ENCODE measurements at regions not wholly inside any gene's neighbourhood (a gene's known extent, or its start where the extent isn't known, plus 50 kb on each side); places are given as distances from the start of the nearest gene placed in this dataset.
A peak's percentile ranks its signal among the peaks of the same experiment; 100 is the strongest.

DNA sequence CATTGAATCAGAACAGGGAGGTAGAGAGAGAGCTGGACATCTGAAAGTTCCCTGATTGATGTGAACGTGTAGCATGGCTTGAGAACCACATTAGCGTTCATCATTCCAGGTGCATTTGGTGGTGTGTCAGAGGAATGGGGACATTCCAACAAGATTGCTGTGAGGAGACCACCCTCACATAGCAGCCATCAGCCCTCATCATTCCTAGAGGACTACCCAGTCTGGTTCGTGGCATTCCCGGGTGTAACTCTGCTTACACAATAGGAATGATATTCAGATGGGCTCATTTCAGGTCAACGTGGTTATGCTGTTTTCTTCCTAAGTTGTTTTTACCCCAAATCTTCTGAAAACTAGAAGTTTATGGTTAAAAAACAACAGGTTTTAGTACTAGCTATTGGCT is 62.2 kb upstream of the KLHL31 start:
- peaks cover 6% of the 10 kb centered on the region for H3K36me3 Mint-ChIP-seq (ENCODE audit: insufficient read depth, unreplicated experiment)
- no peak overlapping the region for H3K27ac Mint-ChIP-seq (ENCODE audit: unreplicated experiment)
- TF ChIP-seq, protein P1, sequence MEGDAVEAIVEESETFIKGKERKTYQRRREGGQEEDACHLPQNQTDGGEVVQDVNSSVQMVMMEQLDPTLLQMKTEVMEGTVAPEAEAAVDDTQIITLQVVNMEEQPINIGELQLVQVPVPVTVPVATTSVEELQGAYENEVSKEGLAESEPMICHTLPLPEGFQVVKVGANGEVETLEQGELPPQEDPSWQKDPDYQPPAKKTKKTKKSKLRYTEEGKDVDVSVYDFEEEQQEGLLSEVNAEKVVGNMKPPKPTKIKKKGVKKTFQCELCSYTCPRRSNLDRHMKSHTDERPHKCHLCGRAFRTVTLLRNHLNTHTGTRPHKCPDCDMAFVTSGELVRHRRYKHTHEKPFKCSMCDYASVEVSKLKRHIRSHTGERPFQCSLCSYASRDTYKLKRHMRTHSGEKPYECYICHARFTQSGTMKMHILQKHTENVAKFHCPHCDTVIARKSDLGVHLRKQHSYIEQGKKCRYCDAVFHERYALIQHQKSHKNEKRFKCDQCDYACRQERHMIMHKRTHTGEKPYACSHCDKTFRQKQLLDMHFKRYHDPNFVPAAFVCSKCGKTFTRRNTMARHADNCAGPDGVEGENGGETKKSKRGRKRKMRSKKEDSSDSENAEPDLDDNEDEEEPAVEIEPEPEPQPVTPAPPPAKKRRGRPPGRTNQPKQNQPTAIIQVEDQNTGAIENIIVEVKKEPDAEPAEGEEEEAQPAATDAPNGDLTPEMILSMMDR (IDR thresholded peaks at IDR 0.05; ENCODE audit: unreplicated experiment) = no peak
- H3K4me1 Mint-ChIP-seq (ENCODE audit: low read depth, unreplicated experiment) = peaks cover 44% of the 10 kb centered on the region
- no peaks in the 10 kb centered on the region for H3K27me3 Mint-ChIP-seq (ENCODE audit: unreplicated experiment)
- CTCF ChIA-PET = interaction anchor here (0.6 to 2.8 kb wide), 14 partner anchors 9 to 235 kb away, joined by 3 to 30 read pairs (median 4); partner anchors contain the start of gene LRRC1
- H3K4me3 Mint-ChIP-seq (ENCODE audit: low read depth, unreplicated experiment) = no peak overlapping the region
- DNase-seq = no peak
- H3K9me3 Mint-ChIP-seq (ENCODE audit: low read depth, unreplicated experiment) = no peaks in the 10 kb centered on the region
- intact Hi-C loops (cut with micrococcal nuclease; ENCODE audit: unreplicated experiment) = loop anchor here (1.0 to 10.0 kb wide), 5 partner anchors 46 to 553 kb away; no protein-coding TSS in a partner anchor
- no TSS peak for BruUV-seq (replicated peaks)

DNA sequence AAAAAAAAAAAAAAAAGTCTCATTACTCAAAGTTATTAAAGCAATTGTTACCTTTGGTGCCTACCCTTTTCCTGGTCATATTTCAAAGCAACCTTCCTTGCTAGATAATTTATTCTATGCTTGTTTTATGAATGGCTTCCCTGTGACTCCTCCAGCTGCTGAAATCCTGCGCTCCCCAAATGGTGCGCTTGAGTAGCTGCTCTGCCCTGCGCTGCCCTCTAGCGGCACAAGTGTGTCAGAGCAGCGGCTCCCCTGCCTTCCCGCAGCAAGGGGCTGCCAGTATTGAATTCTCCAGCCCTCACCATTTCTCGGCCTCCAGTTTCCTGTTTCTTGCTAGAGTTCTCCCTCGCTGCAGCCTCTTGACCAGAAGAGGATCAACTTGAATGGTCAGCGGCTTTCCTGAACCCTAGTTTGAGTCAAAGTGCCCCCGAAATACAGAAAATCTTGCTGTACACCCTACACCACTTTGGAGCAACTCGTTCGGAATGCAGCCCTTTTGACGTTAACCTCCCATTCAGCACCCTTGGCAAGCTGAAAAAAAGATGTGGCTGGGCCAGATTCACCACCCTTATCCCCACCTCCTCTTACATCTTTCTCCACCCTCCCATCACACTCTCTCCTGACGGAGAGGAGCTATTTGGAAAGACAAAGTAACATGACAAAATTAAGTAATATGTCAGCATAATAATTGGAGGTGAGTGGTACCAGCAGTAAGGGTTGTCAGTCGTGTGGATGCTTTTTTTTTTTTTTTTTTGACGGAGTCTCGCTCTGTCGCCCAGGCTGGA is 60.4 kb upstream of the KLHL31 start:
- intact Hi-C loops (cut with micrococcal nuclease; ENCODE audit: unreplicated experiment) = loop anchor here (5.0 to 10.0 kb wide), 3 partner anchors 74 to 551 kb away; no protein-coding TSS in a partner anchor
- Mint-ChIP-seq H3K36me3 (ENCODE audit: insufficient read depth, unreplicated experiment) (peaks cover 6% of the 10 kb centered on the region), H3K9me3 (ENCODE audit: low read depth, unreplicated experiment) (no peaks in the 10 kb centered on the region), H3K4me3 (ENCODE audit: low read depth, unreplicated experiment) (peak overlapping the region; percentile 47), H3K4me1 (ENCODE audit: low read depth, unreplicated experiment) (peaks cover 38% of the 10 kb centered on the region), H3K27me3 (ENCODE audit: unreplicated experiment) (no peaks in the 10 kb centered on the region), H3K27ac (ENCODE audit: unreplicated experiment) (peak overlapping the region; percentile 54)
- no TSS peak for BruUV-seq (replicated peaks)
- DNase-seq = peak; percentile 83
- CTCF ChIA-PET = interaction anchor here (0.6 to 3.1 kb wide), 16 partner anchors 8 to 366 kb away, joined by 3 to 17 read pairs (median 3); no protein-coding TSS in a partner anchor
- TF ChIP-seq, protein P1 (IDR thresholded peaks at IDR 0.05; ENCODE audit: unreplicated experiment) = peak; percentile 92

DNA sequence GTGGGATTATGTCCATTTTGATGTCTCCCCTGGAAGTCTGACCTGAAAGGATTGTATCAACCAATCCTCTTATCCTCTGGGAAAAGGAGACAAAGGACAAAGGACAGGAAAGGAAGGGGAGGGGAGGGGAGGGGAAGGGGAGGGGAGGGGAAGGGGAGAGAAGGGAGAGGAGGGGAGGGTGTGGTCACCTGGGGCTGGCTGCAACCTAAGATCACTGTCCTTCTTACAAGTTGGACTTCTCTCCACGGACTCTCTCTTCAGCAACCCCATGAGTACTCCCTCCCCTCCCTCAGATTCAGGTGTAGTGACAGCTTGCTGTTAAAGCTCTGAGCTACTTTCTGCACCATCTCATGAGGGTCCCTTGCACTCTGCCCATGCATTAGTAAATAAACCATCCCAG is 58.9 kb upstream of the KLHL31 start:
- Mint-ChIP-seq H3K4me1 (ENCODE audit: low read depth, unreplicated experiment) (peaks cover 38% of the 10 kb centered on the region), H3K27me3 (ENCODE audit: unreplicated experiment) (no peaks in the 10 kb centered on the region), H3K9me3 (ENCODE audit: low read depth, unreplicated experiment) (no peaks in the 10 kb centered on the region), H3K36me3 (ENCODE audit: insufficient read depth, unreplicated experiment) (peaks cover 6% of the 10 kb centered on the region), H3K27ac (ENCODE audit: unreplicated experiment) (no peak overlapping the region), H3K4me3 (ENCODE audit: low read depth, unreplicated experiment) (no peak overlapping the region)
- TF ChIP-seq, protein P1 (IDR thresholded peaks at IDR 0.05; ENCODE audit: unreplicated experiment) = no peak
- BruUV-seq (replicated peaks) = no TSS peak
- intact Hi-C loops (cut with micrococcal nuclease; ENCODE audit: unreplicated experiment) = loop anchor here (10.0 kb wide), 1 partner anchor 550 kb away; no protein-coding TSS in a partner anchor
- CTCF ChIA-PET = interaction anchor here (0.7 to 3.1 kb wide), 6 partner anchors 10 to 231 kb away, joined by 3 to 17 read pairs (median 5); no protein-coding TSS in a partner anchor
- DNase-seq = no peak

DNA sequence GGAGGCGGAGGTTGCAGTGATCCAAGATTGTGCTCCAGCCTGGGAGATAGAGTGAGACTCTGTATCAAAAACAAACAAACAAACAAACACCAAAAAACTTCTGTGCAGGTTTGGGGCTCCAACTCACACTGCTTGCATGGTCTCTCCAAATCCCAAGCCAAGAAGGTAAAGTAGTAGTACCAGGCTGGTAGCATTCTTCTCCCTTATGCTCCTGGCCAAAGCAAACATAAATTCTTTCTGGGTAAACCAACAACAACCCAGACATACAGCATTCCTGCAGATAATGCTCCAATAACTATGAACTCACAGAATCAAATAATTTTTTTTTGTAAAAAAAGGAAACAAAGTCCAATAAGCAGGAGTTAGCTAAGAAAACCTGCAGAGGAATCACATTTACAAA is 57.8 kb upstream of the KLHL31 start:
- BruUV-seq (replicated peaks) = no TSS peak
- H3K36me3 Mint-ChIP-seq (ENCODE audit: insufficient read depth, unreplicated experiment) = peaks cover 6% of the 10 kb centered on the region
- peak overlapping the region; percentile 2 for H3K27ac Mint-ChIP-seq (ENCODE audit: unreplicated experiment)
- no peaks in the 10 kb centered on the region for H3K9me3 Mint-ChIP-seq (ENCODE audit: low read depth, unreplicated experiment)
- no peaks in the 10 kb centered on the region for H3K27me3 Mint-ChIP-seq (ENCODE audit: unreplicated experiment)
- intact Hi-C loops (cut with micrococcal nuclease; ENCODE audit: unreplicated experiment) = loop anchor here (10.0 kb wide), 1 partner anchor 549 kb away; no protein-coding TSS in a partner anchor
- TF ChIP-seq, protein P1 (IDR thresholded peaks at IDR 0.05; ENCODE audit: unreplicated experiment) = no peak
- DNase-seq = no peak
- peaks cover 49% of the 10 kb centered on the region for H3K4me1 Mint-ChIP-seq (ENCODE audit: low read depth, unreplicated experiment)
- H3K4me3 Mint-ChIP-seq (ENCODE audit: low read depth, unreplicated experiment) = no peak overlapping the region
- CTCF ChIA-PET = interaction anchor here (0.6 to 2.8 kb wide), 2 partner anchors 230 to 239 kb away, joined by 5 to 11 read pairs; no protein-coding TSS in a partner anchor
